ENCODE measurements at regions not wholly inside any gene's neighbourhood (a gene's known extent, or its start where the extent isn't known, plus 50 kb on each side); places are given as distances from the start of the nearest gene placed in this dataset.

GRCh38 chr6:103153016-103153415 is 1706.7 kb downstream of the HACE1 start:
- H3K27ac Mint-ChIP-seq = no peak overlapping the region
- no peak for ATAC-seq
- TF ChIP-seq KAT7 (CRISPR knock-in tag; IDR thresholded peaks at IDR 0.05; ENCODE audit: borderline replicate concordance) (no peak), SP1 (CRISPR knock-in tag; conservative IDR thresholded peaks at IDR 0.05) (no peak), SMAD4 (CRISPR knock-in tag; IDR thresholded peaks at IDR 0.05) (no peak), PRDM15 (CRISPR knock-in tag; IDR thresholded peaks at IDR 0.05) (no peak), ATF1 (CRISPR knock-in tag; IDR thresholded peaks at IDR 0.05) (no peak), CREM (CRISPR knock-in tag; IDR thresholded peaks at IDR 0.05) (no peak), MAX (CRISPR knock-in tag; IDR thresholded peaks at IDR 0.05) (no peak), NFE2L1 (CRISPR knock-in tag; IDR thresholded peaks at IDR 0.05) (no peak), GTF2I (CRISPR knock-in tag; conservative IDR thresholded peaks at IDR 0.05) (no peak), ATF2 (CRISPR knock-in tag; IDR thresholded peaks at IDR 0.05; ENCODE audit: borderline replicate concordance, low read depth) (no peak), MXD4 (CRISPR knock-in tag; IDR thresholded peaks at IDR 0.05; ENCODE audit: borderline replicate concordance) (no peak), ZNF532 (CRISPR knock-in tag; IDR thresholded peaks at IDR 0.05; ENCODE audit: borderline replicate concordance) (no peak), MLX (CRISPR knock-in tag; IDR thresholded peaks at IDR 0.05) (no peak), ERG (CRISPR knock-in tag; IDR thresholded peaks at IDR 0.05) (no peak), ZNF425 (CRISPR knock-in tag; conservative IDR thresholded peaks at IDR 0.05) (no peak), ZNF232 (CRISPR knock-in tag; IDR thresholded peaks at IDR 0.05) (no peak), NFATC4 (CRISPR knock-in tag; IDR thresholded peaks at IDR 0.05) (no peak)
- H3K27me3 Mint-ChIP-seq (ENCODE audit: low read depth) = no peaks in the 10 kb centered on the region
- ChIA-PET POLR2A (no interaction called here), CTCF (no interaction called here)
- no peak overlapping the region for H3K4me3 Mint-ChIP-seq
- H3K36me3 Mint-ChIP-seq = no peaks in the 10 kb centered on the region
- no peaks in the 10 kb centered on the region for H3K4me1 Mint-ChIP-seq
- H3K9me3 Mint-ChIP-seq = no peaks in the 10 kb centered on the region
- DNase-seq (ENCODE audit: low spot score) = no peak

Measured in WTC11 (cell line).